D721Med (cell line): ENCODE measurements at regions not wholly inside any gene's neighbourhood (a gene's known extent, or its start where the extent isn't known, plus 50 kb on each side); places are given as distances from the start of the nearest gene placed in this dataset.
"Not testable (repeated sequence)": the region's sequence is repeated elsewhere in the genome, so short reads cannot be mapped to it uniquely, and the experiment has no call there.

Experiments used
- DNase-seq: peaks from one replicate; pipeline ENCODE4 v3.0.0; 2011; ENCODE audit warnings: low spot score; ENCODE audit not compliant: insufficient read length
- FAIRE-seq: peaks from 2 replicates; lab custom pipeline; 2011; peaks lifted over from hg19 to GRCh38; lab: Jason Lieb, UNC
- CTCF ChIP-seq: IDR thresholded peaks from 2 replicates; pipeline ENCODE4 v1.5.1; 2012; ENCODE audit warnings: mild to moderate bottlenecking, control low read depth; ENCODE audit not compliant: insufficient read depth; ENCODE audit errors: missing control alignments

GRCh38 chr3:107920538-107920937, 170.3 kb downstream of the CD47 start:
- FAIRE-seq (no peak), DNase-seq (no peak)
- no peak for TF ChIP-seq CTCF

GRCh38 chr3:107919239-107919638, 171.6 kb downstream of the CD47 start:
- FAIRE-seq, result no peak
- TF ChIP-seq CTCF, result no peak

GRCh38 chr3:107916171-107916570, 174.7 kb downstream of the CD47 start:
- no peak for TF ChIP-seq CTCF
- FAIRE-seq (no peak), DNase-seq (no peak)

More at GRCh38 chr3:107919239-107919638, 171.6 kb downstream of the CD47 start:
- DNase-seq, result no peak

GRCh38 chr3:107915706-107916105, 175.1 kb downstream of the CD47 start:
- TF ChIP-seq CTCF, result no peak
- DNase-seq (no peak), FAIRE-seq (no peak)

- FAIRE-seq (no peak), DNase-seq (no peak)
- TF ChIP-seq CTCF, result no peak
These were observed 177.1 kb downstream of the CD47 start for GRCh38 chr3:107913701-107914100.

GRCh38 chr3:107911337-107912000, 179.4 kb downstream of the CD47 start:
- TF ChIP-seq CTCF, result no peak
- FAIRE-seq (no peak), DNase-seq (no peak)

GRCh38 chr3:107910713-107911259, 180.0 kb downstream of the CD47 start:
- no peak for TF ChIP-seq CTCF
- FAIRE-seq, result no peak
- no peak for DNase-seq

GRCh38 chr3:107909583-107909982, 181.2 kb downstream of the CD47 start:
- not testable (repeated sequence) for DNase-seq, FAIRE-seq
